ACC112 (cell line): ENCODE measurements at regions not wholly inside any gene's neighbourhood (a gene's known extent, or its start where the extent isn't known, plus 50 kb on each side); places are given as distances from the start of the nearest gene placed in this dataset.

Experiments used
- H2AFZ ChIP-seq: fragments of 200-600 bp; sonication (generic); one replicate; pipeline ENCODE4 v1.6.0; 2017; ENCODE audit warnings: antibody characterized with exemption, low read length; ENCODE audit not compliant: unreplicated experiment
- H3K27ac ChIP-seq: fragments of 200-600 bp; sonication (generic); 2 replicates; pipeline ENCODE4 v1.5.1; 2014; ENCODE audit warnings: low read depth, mild to moderate bottlenecking, antibody characterized with exemption, low read length, moderate library complexity
- H3K27me3 ChIP-seq: fragments of 200-600 bp; sonication (generic); 2 replicates; pipeline ENCODE4 v1.6.1; 2014; ENCODE audit warnings: mild to moderate bottlenecking, antibody characterized with exemption, low read length, moderate library complexity, mixed read lengths; ENCODE audit not compliant: insufficient read depth
- H3K36me3 ChIP-seq: fragments of 200-600 bp; sonication (generic); 2 replicates; pipeline ENCODE4 v1.6.1; 2016; ENCODE audit warnings: mild to moderate bottlenecking, antibody characterized with exemption, low read length, moderate library complexity, mixed read lengths; ENCODE audit not compliant: insufficient read depth
- H3K4me1 ChIP-seq: fragments of 200-600 bp; sonication (generic); one replicate; pipeline ENCODE4 v1.6.1; 2016; ENCODE audit warnings: low read length, mixed read lengths; ENCODE audit not compliant: insufficient read depth, unreplicated experiment, control insufficient read depth
- H3K4me3 ChIP-seq: fragments of 200-600 bp; sonication (generic); 2 replicates; pipeline ENCODE4 v1.5.1; 2014; ENCODE audit warnings: mild to moderate bottlenecking, low read depth, low read length
- H3K79me2 ChIP-seq: fragments of 200-600 bp; sonication (generic); one replicate; pipeline ENCODE4 v1.6.0; 2016; ENCODE audit warnings: low read length; ENCODE audit not compliant: control insufficient read depth, unreplicated experiment, insufficient read depth

GRCh38 chr16:73396556-73396955, 348.6 kb upstream of the ZFHX3 start:
- Histone ChIP-seq H3K4me1 (no peaks in the 10 kb centered on the region), H3K27ac (no peak overlapping the region), H3K4me3 (no peak overlapping the region), H3K79me2 (no peaks in the 10 kb centered on the region), H3K36me3 (no peaks in the 10 kb centered on the region), H2AFZ (no peak overlapping the region), H3K27me3 (no peaks in the 10 kb centered on the region)

- H3K36me3 ChIP-seq: no peaks in the 10 kb centered on the region
- no peak overlapping the region for H3K27ac ChIP-seq
These were observed 343.0 kb upstream of the ZFHX3 start for GRCh38 chr16:73390936-73391335.

GRCh38 chr16:73390491-73390890, 342.6 kb upstream of the ZFHX3 start:
- Histone ChIP-seq H3K4me3 (no peak overlapping the region), H3K79me2 (no peaks in the 10 kb centered on the region), H3K27me3 (no peaks in the 10 kb centered on the region), H3K36me3 (no peaks in the 10 kb centered on the region), H3K27ac (no peak overlapping the region), H3K4me1 (no peaks in the 10 kb centered on the region), H2AFZ (no peak overlapping the region)

More at GRCh38 chr16:73390936-73391335, 343.0 kb upstream of the ZFHX3 start:
- H3K27me3 ChIP-seq: no peaks in the 10 kb centered on the region
- H2AFZ ChIP-seq: no peak overlapping the region
- H3K4me1 ChIP-seq: no peaks in the 10 kb centered on the region
- H3K79me2 ChIP-seq: no peaks in the 10 kb centered on the region
- H3K4me3 ChIP-seq: no peak overlapping the region

- Histone ChIP-seq H2AFZ (no peak overlapping the region), H3K4me3 (no peak overlapping the region), H3K4me1 (no peaks in the 10 kb centered on the region), H3K27me3 (no peaks in the 10 kb centered on the region), H3K36me3 (no peaks in the 10 kb centered on the region), H3K79me2 (no peaks in the 10 kb centered on the region), H3K27ac (no peak overlapping the region)
These were observed 341.2 kb upstream of the ZFHX3 start for GRCh38 chr16:73389085-73389484.

GRCh38 chr16:73387979-73388378, 340.1 kb upstream of the ZFHX3 start:
- H3K36me3 ChIP-seq: no peaks in the 10 kb centered on the region
- H3K79me2 ChIP-seq: no peaks in the 10 kb centered on the region
- H3K27me3 ChIP-seq: no peaks in the 10 kb centered on the region
- no peak overlapping the region for H2AFZ ChIP-seq
- no peaks in the 10 kb centered on the region for H3K4me1 ChIP-seq
- no peak overlapping the region for H3K27ac ChIP-seq
- H3K4me3 ChIP-seq: no peak overlapping the region

- H3K27ac ChIP-seq: no peak overlapping the region
- no peaks in the 10 kb centered on the region for H3K36me3 ChIP-seq
- no peak overlapping the region for H3K4me3 ChIP-seq
- no peaks in the 10 kb centered on the region for H3K4me1 ChIP-seq
- no peaks in the 10 kb centered on the region for H3K79me2 ChIP-seq
- no peaks in the 10 kb centered on the region for H3K27me3 ChIP-seq
- H2AFZ ChIP-seq: no peak overlapping the region
These were observed 337.8 kb upstream of the ZFHX3 start for GRCh38 chr16:73385696-73386095.

GRCh38 chr16:73384506-73385089, 336.7 kb upstream of the ZFHX3 start:
- Histone ChIP-seq H3K27ac (no peak overlapping the region), H3K4me3 (no peak overlapping the region), H3K4me1 (no peaks in the 10 kb centered on the region), H3K36me3 (no peaks in the 10 kb centered on the region), H3K79me2 (no peaks in the 10 kb centered on the region), H3K27me3 (no peaks in the 10 kb centered on the region), H2AFZ (no peak overlapping the region)

- no peaks in the 10 kb centered on the region for H3K79me2 ChIP-seq
- no peaks in the 10 kb centered on the region for H3K27me3 ChIP-seq
- H3K4me1 ChIP-seq: no peaks in the 10 kb centered on the region
- H2AFZ ChIP-seq: no peak overlapping the region
- no peak overlapping the region for H3K4me3 ChIP-seq
- H3K36me3 ChIP-seq: no peaks in the 10 kb centered on the region
- H3K27ac ChIP-seq: no peak overlapping the region
These were observed 336.0 kb upstream of the ZFHX3 start for GRCh38 chr16:73383988-73384365.

GRCh38 chr16:73383195-73383987, 335.5 kb upstream of the ZFHX3 start:
- no peaks in the 10 kb centered on the region for H3K4me1 ChIP-seq
- no peak overlapping the region for H2AFZ ChIP-seq
- H3K79me2 ChIP-seq: no peaks in the 10 kb centered on the region
- no peak overlapping the region for H3K27ac ChIP-seq
- H3K36me3 ChIP-seq: no peaks in the 10 kb centered on the region
- no peak overlapping the region for H3K4me3 ChIP-seq
- no peaks in the 10 kb centered on the region for H3K27me3 ChIP-seq

GRCh38 chr16:73378471-73378870, 330.5 kb upstream of the ZFHX3 start:
- Histone ChIP-seq H3K79me2 (no peaks in the 10 kb centered on the region), H3K4me1 (no peaks in the 10 kb centered on the region), H3K27me3 (no peaks in the 10 kb centered on the region), H3K4me3 (no peak overlapping the region), H3K36me3 (no peaks in the 10 kb centered on the region), H2AFZ (no peak overlapping the region), H3K27ac (no peak overlapping the region)
